ENCODE measurements at regions not wholly inside any gene's neighbourhood (a gene's known extent, or its start where the extent isn't known, plus 50 kb on each side); places are given as distances from the start of the nearest gene placed in this dataset.

DNA sequence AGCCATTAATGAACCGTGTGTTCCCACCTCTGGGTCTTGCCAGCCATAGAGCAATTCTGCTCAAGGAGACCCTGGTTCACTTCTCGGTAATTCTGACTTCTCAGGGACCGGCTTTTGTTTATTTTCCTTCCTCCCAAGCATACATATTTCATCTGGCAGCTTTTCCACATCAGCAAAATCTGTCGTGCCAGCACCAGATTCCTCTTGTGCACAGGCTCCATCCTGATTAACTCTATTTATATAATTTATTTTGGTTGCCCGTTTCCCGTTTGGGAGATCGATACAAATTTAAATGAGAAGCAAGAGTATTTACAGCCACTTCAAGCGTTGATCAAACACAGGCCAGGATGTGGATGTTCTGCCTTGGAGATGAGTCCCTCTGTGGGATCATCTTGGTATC is 161.9 kb upstream of the XYLT1 start:
- H3K27ac ChIP-seq = no peak overlapping the region
- H3K4me1 ChIP-seq = no peaks in the 10 kb centered on the region
- intact Hi-C loops (cut with DNase I) = no loop called here
- H3K27me3 ChIP-seq = no peaks in the 10 kb centered on the region
- no peak for DNase-seq
- H3K9me3 ChIP-seq = no peaks in the 10 kb centered on the region
- H3K36me3 ChIP-seq = no peaks in the 10 kb centered on the region
- 37 to 49% methylated on average over 8 of the region's 8 CpGs for WGBS, 2 donors
- no peak overlapping the region for H3K4me3 ChIP-seq (replicated peaks in 1 of 3)
- TF ChIP-seq, protein P1, sequence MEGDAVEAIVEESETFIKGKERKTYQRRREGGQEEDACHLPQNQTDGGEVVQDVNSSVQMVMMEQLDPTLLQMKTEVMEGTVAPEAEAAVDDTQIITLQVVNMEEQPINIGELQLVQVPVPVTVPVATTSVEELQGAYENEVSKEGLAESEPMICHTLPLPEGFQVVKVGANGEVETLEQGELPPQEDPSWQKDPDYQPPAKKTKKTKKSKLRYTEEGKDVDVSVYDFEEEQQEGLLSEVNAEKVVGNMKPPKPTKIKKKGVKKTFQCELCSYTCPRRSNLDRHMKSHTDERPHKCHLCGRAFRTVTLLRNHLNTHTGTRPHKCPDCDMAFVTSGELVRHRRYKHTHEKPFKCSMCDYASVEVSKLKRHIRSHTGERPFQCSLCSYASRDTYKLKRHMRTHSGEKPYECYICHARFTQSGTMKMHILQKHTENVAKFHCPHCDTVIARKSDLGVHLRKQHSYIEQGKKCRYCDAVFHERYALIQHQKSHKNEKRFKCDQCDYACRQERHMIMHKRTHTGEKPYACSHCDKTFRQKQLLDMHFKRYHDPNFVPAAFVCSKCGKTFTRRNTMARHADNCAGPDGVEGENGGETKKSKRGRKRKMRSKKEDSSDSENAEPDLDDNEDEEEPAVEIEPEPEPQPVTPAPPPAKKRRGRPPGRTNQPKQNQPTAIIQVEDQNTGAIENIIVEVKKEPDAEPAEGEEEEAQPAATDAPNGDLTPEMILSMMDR (IDR thresholded peaks at IDR 0.05) = no peak
- TF ChIP-seq POLR2A (IDR thresholded peaks at IDR 0.05) = no peak

DNA sequence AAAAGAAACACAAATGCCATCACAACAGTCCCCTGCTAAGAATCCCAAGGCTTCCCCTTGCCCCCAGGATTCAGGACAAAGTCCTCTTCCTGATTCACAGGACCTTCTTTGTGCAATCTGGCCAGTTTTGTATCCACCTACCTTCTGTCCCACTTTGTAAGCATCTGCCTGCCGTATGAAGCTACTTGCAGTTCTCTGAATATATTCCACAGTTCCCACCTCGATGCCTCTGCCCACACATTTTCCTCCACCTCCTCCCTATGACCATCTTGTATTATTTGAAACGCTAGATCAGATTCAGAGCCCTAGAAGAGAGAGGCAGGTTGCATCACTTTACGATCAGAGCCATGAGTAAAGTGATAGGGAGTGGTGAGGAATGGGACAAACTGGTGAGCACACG is 159.2 kb upstream of the XYLT1 start:
- WGBS, 2 donors = 87 to 94% methylated on average over 5 of the region's 5 CpGs
- no peak for DNase-seq
- TF ChIP-seq, protein P1 (IDR thresholded peaks at IDR 0.05) = no peak
- no peak for TF ChIP-seq POLR2A (IDR thresholded peaks at IDR 0.05)
- intact Hi-C loops (cut with DNase I) = no loop called here
- no peaks in the 10 kb centered on the region for H3K4me1 ChIP-seq
- no peak overlapping the region for H3K4me3 ChIP-seq (replicated peaks in 1 of 3)
- H3K27ac ChIP-seq = no peak overlapping the region
- no peaks in the 10 kb centered on the region for H3K27me3 ChIP-seq
- H3K36me3 ChIP-seq = no peaks in the 10 kb centered on the region
- H3K9me3 ChIP-seq = no peaks in the 10 kb centered on the region

DNA sequence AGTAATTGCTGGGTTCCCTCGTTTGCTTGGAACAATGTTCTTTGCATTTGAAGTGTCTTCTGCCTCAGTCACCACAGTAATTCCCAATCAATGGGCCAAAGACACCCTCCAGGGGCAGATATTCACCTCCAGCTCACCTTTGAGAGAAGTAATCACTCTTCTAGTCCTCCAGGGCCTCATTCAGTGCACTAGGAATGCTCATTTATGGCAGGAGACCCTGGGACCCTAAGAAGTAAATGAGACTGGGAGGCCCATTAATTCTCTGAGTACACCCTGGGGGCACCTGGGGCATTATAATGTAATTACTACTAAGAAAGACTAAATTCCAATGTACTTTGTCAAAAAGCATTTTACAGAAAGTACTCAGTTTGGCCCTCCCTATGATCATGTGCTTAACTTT is 158.2 kb upstream of the XYLT1 start:
- Histone ChIP-seq H3K4me3 (replicated peaks in 1 of 3) (no peak overlapping the region), H3K27me3 (no peaks in the 10 kb centered on the region), H3K36me3 (no peaks in the 10 kb centered on the region), H3K27ac (no peak overlapping the region), H3K4me1 (no peaks in the 10 kb centered on the region), H3K9me3 (no peaks in the 10 kb centered on the region)
- no peak for DNase-seq
- TF ChIP-seq, protein P1 (IDR thresholded peaks at IDR 0.05) = no peak
- TF ChIP-seq POLR2A (IDR thresholded peaks at IDR 0.05) = no peak
- WGBS, 2 donors = 57 to 65% methylated on average over 1 of the region's 1 CpG
- intact Hi-C loops (cut with DNase I) = no loop called here

GRCh38 chr16:17622366-17622765 is 151.6 kb upstream of the XYLT1 start:
- no peak for DNase-seq
- 76 to 87% methylated on average over 3 of the region's 3 CpGs for WGBS, 2 donors
- H3K36me3 ChIP-seq = no peaks in the 10 kb centered on the region
- TF ChIP-seq, protein P1 (IDR thresholded peaks at IDR 0.05) = no peak
- TF ChIP-seq POLR2A (IDR thresholded peaks at IDR 0.05) = no peak
- intact Hi-C loops (cut with DNase I) = no loop called here
- no peak overlapping the region for H3K4me3 ChIP-seq (replicated peaks in 1 of 3)
- H3K9me3 ChIP-seq = no peaks in the 10 kb centered on the region
- no peaks in the 10 kb centered on the region for H3K27me3 ChIP-seq
- H3K4me1 ChIP-seq = no peaks in the 10 kb centered on the region
- H3K27ac ChIP-seq = no peak overlapping the region

- DNase-seq = no peak
Measured at GRCh38 chr16:17619261-17619660, 148.5 kb upstream of the XYLT1 start.

More at GRCh38 chr16:17619261-17619660, 148.5 kb upstream of the XYLT1 start:
- WGBS, 2 donors = 89 to 92% methylated on average over 8 of the region's 8 CpGs
- Histone ChIP-seq H3K27me3 (no peaks in the 10 kb centered on the region), H3K36me3 (no peaks in the 10 kb centered on the region), H3K27ac (no peak overlapping the region), H3K4me1 (no peaks in the 10 kb centered on the region), H3K4me3 (replicated peaks in 1 of 3) (no peak overlapping the region), H3K9me3 (no peaks in the 10 kb centered on the region)
- no peak for TF ChIP-seq POLR2A (IDR thresholded peaks at IDR 0.05)
- TF ChIP-seq, protein P1 (IDR thresholded peaks at IDR 0.05) = no peak
- intact Hi-C loops (cut with DNase I) = no loop called here
